HG03095 (cell line): ENCODE measurements at regions not wholly inside any gene's neighbourhood (a gene's known extent, or its start where the extent isn't known, plus 50 kb on each side); places are given as distances from the start of the nearest gene placed in this dataset.

Experiments used
- ATAC-seq: cut with Tn5 transposase; IDR thresholded peaks from one replicate; pipeline ENCODE4 v1.9.1; 2021; ENCODE audit warnings: moderate library complexity; ENCODE audit not compliant: unreplicated experiment

GRCh38 chr20:24761220-24762065, 187.6 kb upstream of the CST7 start:
- no peak for ATAC-seq

- no peak for ATAC-seq
Measured at GRCh38 chr20:24762371-24762770, 186.7 kb upstream of the CST7 start.

GRCh38 chr20:24762791-24763350, 186.2 kb upstream of the CST7 start:
- ATAC-seq: no peak

- no peak for ATAC-seq
Measured at GRCh38 chr20:24763386-24764026, 185.6 kb upstream of the CST7 start.

- no peak for ATAC-seq
Measured at GRCh38 chr20:24764027-24764793, 184.9 kb upstream of the CST7 start.

GRCh38 chr20:24764794-24765202, 184.3 kb upstream of the CST7 start:
- ATAC-seq: no peak

GRCh38 chr20:24765316-24766142, 183.5 kb upstream of the CST7 start:
- no peak for ATAC-seq

GRCh38 chr20:24766143-24766527, 182.9 kb upstream of the CST7 start:
- ATAC-seq: no peak

- no peak for ATAC-seq
Measured at GRCh38 chr20:24766826-24767622, 182.0 kb upstream of the CST7 start.

- no peak for ATAC-seq
Measured at GRCh38 chr20:24767623-24768100, 181.4 kb upstream of the CST7 start.

GRCh38 chr20:24768201-24768636, 180.8 kb upstream of the CST7 start:
- ATAC-seq: no peak

GRCh38 chr20:24768713-24769601, 180.1 kb upstream of the CST7 start:
- ATAC-seq: no peak

- no peak for ATAC-seq
Measured at GRCh38 chr20:24769878-24770627, 179.0 kb upstream of the CST7 start.

GRCh38 chr20:24770628-24771541, 178.2 kb upstream of the CST7 start:
- ATAC-seq: no peak

GRCh38 chr20:24771542-24772061, 177.5 kb upstream of the CST7 start:
- no peak for ATAC-seq

GRCh38 chr20:24772667-24773066, 176.4 kb upstream of the CST7 start:
- no peak for ATAC-seq
